ENCODE measurements at regions not wholly inside any gene's neighbourhood (a gene's known extent, or its start where the extent isn't known, plus 50 kb on each side); places are given as distances from the start of the nearest gene placed in this dataset.
A peak's percentile ranks its signal among the peaks of the same experiment; 100 is the strongest.

- H3K4me1 ChIP-seq = no peaks in the 10 kb centered on the region
- TF ChIP-seq POLR2A (IDR thresholded peaks at IDR 0.05) (no peak), CTCF (IDR thresholded peaks at IDR 0.05) (no peak)
- ATAC-seq = no peak
- no peaks in the 10 kb centered on the region for H3K36me3 ChIP-seq
- peaks cover 0 to 7% (median 0%) of the 10 kb centered on the region in 12 donors for H3K9me3 ChIP-seq
- WGBS, 4 donors = 27 to 66% (median 55%) methylated on average over 4 of the region's 4 CpGs
- intact Hi-C loops (cut with DNase I) = no loop called here
- no peak overlapping the region for H3K27ac ChIP-seq
- peaks cover 0 to 22% (median 4%) of the 10 kb centered on the region in 9 donors for H3K27me3 ChIP-seq
- H3K4me3 ChIP-seq = no peak overlapping the region
- no peak for DNase-seq
Observed at GRCh38 chr14:106302661-106303060, 776.3 kb downstream of the TMEM121 start.

DNA sequence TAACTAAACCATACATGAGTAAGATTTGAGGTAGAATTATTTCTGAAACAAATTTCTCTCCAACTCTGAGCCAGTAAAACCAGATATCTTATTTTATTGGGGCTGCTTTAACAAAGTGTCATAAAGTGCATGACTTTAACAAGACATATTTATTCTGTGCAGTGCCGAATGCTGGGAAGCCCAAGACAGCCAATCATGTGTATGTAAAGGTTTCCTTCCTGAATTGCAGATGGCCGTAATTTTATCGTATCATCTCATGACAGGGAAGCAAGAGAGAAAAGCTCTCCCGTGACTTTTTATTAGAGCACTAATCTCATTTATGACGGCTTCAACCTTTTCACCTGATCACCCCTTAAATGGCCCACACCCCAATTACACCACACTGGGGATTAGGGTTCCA is 777.9 kb downstream of the TMEM121 start:
- WGBS, 4 donors = 65 to 76% (median 70%) methylated on average over 5 of the region's 5 CpGs
- H3K9me3 ChIP-seq = no peaks in the 10 kb centered on the region
- intact Hi-C loops (cut with DNase I) = no loop called here

DNA sequence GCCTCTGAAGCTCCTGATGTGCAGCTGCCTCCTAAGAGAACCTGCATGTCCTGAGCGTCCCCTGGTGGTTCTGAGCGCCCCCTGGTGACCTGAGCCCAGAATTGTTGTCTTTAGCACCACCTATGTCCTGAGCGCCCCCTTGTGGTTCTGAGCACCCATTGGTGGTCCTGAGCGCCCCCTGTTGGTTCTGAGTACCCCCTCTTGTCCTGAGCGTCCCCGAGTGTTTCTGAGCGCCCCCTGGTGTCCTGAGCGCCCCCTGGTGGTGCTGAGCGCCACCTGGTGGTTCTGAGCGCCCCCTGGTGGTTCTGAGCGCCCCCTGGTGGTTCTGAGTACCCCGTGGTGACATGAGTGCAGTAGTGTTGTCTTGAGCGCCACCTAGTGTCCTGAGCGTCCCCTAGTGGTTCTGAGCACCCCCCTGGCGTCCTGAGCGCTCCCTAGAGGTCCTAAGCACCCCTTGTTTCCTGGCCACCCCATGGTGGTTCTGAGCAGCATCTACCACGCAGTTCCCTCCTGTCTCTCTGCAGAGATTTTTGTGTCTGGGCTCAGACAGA is 782.5 kb downstream of the TMEM121 start:
- H3K27me3 ChIP-seq = peaks cover 0 to 11% (median 0%) of the 10 kb centered on the region in 9 donors
- no peaks in the 10 kb centered on the region for H3K36me3 ChIP-seq
- WGBS, 4 donors = 36 to 43% (median 42%) methylated on average over 14 to 17 of the region's 17 CpGs
- peak in 10 of 12 donors; percentile 14 to 52 (median 37) for TF ChIP-seq CTCF (IDR thresholded peaks at IDR 0.05)
- no peak for TF ChIP-seq POLR2A (IDR thresholded peaks at IDR 0.05)
- no peak overlapping the region for H3K27ac ChIP-seq
- intact Hi-C loops (cut with DNase I) = no loop called here
- ATAC-seq = no peak
- H3K4me3 ChIP-seq = no peak overlapping the region
- no peaks in the 10 kb centered on the region for H3K4me1 ChIP-seq
- DNase-seq = peak in 1 of 5 donors; percentile 65
- H3K9me3 ChIP-seq = no peaks in the 10 kb centered on the region

More for the DNA sequence above, 777.9 kb downstream of the TMEM121 start:
- DNase-seq (no peak), ATAC-seq (no peak)
- H3K4me3 ChIP-seq = no peak overlapping the region
- H3K27me3 ChIP-seq = peaks cover 0 to 22% (median 4%) of the 10 kb centered on the region in 9 donors
- H3K4me1 ChIP-seq = no peaks in the 10 kb centered on the region
- no peak for TF ChIP-seq POLR2A (IDR thresholded peaks at IDR 0.05)
- no peak overlapping the region for H3K27ac ChIP-seq
- no peaks in the 10 kb centered on the region for H3K36me3 ChIP-seq

DNA sequence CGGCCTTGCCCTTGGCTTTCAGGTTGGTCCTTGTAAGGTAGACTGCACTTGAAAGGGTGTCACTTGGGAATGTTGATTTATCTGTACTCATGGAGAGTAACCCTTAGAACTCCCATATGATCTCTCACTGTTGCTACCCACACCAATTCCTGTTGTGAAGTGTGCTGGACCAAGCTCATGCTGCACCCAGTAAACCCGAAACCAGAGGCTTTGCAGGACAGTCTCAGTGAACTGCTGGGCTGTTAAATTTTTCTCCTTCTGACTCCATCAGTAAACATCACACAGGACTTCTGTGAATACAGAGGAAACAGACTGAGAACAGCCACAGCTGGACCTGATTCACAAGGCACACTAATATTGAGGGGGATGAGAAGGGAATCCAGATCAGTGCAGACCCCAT is 783.0 kb downstream of the TMEM121 start:
- Histone ChIP-seq H3K9me3 (no peaks in the 10 kb centered on the region), H3K4me1 (no peaks in the 10 kb centered on the region), H3K36me3 (no peaks in the 10 kb centered on the region), H3K4me3 (no peak overlapping the region), H3K27ac (no peak overlapping the region), H3K27me3 (peaks cover 0 to 10% (median 0%) of the 10 kb centered on the region in 9 donors)
- WGBS, 4 donors = 82 to 96% (median 86%) methylated on average over 2 of the region's 2 CpGs
- intact Hi-C loops (cut with DNase I) = no loop called here
- ATAC-seq = no peak
- TF ChIP-seq CTCF (IDR thresholded peaks at IDR 0.05) (no peak), POLR2A (IDR thresholded peaks at IDR 0.05) (no peak)
- no peak for DNase-seq

DNA sequence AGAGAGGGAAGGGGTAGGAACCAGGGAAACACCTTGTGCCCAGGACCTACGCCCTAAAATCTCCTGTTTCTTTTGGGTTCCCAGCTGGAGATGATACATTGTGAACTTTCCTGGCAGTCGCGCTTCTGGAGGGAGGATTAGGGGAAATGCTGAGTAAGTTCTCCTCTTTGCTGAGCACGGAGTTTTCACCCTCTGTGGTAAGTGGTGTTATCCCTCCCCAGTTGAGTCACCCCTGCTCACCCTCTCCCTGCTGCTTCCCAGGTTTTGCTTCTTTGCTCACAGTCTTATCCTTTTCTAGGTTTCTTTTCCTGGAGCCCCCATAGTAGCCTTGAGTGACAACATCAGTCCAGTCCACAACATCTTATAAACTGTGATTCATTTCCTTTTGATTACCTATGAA is 789.1 kb downstream of the TMEM121 start:
- TF ChIP-seq POLR2A (IDR thresholded peaks at IDR 0.05) = no peak
- TF ChIP-seq CTCF (IDR thresholded peaks at IDR 0.05) = no peak
- intact Hi-C loops (cut with DNase I) = no loop called here
- H3K4me3 ChIP-seq = no peak overlapping the region
- H3K36me3 ChIP-seq = no peaks in the 10 kb centered on the region
- H3K27me3 ChIP-seq = peaks cover 0 to 12% (median 0%) of the 10 kb centered on the region in 9 donors
- H3K27ac ChIP-seq = no peak overlapping the region
- ATAC-seq = no peak
- H3K9me3 ChIP-seq = no peaks in the 10 kb centered on the region
- WGBS, 4 donors = 30 to 44% (median 35%) methylated on average over 4 of the region's 4 CpGs
- H3K4me1 ChIP-seq = no peaks in the 10 kb centered on the region
- no peak for DNase-seq

Data from heart left ventricle (tissue), 16 donors.